ENCODE measurements at regions not wholly inside any gene's neighbourhood (a gene's known extent, or its start where the extent isn't known, plus 50 kb on each side); places are given as distances from the start of the nearest gene placed in this dataset.

- TF ChIP-seq CTCF (IDR thresholded peaks at IDR 0.05; ENCODE audit: low read depth, low read length, poor library complexity, severe bottlenecking): no peak
- no peak for TF ChIP-seq EZH2phosphoT487 (IDR thresholded peaks at IDR 0.05; ENCODE audit: borderline replicate concordance, low read length)
These were observed 551.4 kb downstream of the BUD13 start for GRCh38 chr11:116221351-116221750.

Data from DOHH2 (cell line).